Endothelial cell of umbilical vein (primary cell): ENCODE measurements at regions not wholly inside any gene's neighbourhood (a gene's known extent, or its start where the extent isn't known, plus 50 kb on each side); places are given as distances from the start of the nearest gene placed in this dataset.

Experiments
- BruUV-seq: library from RNA; stranded (reverse); fragments of 400-500 nt; replicated peaks from 2 replicates; lab custom pipeline; 2021; lab: Mats Ljungman, UMichigan
- CTCF ChIA-PET: fragments of 300-600, 350-600 bp; sonication (Branson Sonifier 250); formaldehyde crosslinking; loops from one replicate; lab custom pipeline; 2021; ENCODE audit warnings: antibody characterized with exemption, inconsistent platforms; lab: Charles Lee
- POLR2A ChIA-PET: fragments of 300-600, 350-600 bp; sonication (Branson Sonifier 250); formaldehyde crosslinking; loops from one replicate; lab custom pipeline; 2021; ENCODE audit warnings: antibody characterized with exemption, inconsistent platforms; lab: Charles Lee
- DNase-seq: peaks from one replicate; pipeline ENCODE4 v3.0.0-alpha.2; 2011; ENCODE audit warnings: low read depth, low spot score
- FAIRE-seq: peaks from 2 replicates; lab custom pipeline; 2011; peaks lifted over from hg19 to GRCh38; lab: Jason Lieb, UNC
- H2AFZ ChIP-seq: 2 replicates; pipeline ENCODE4 v1.6.0; 2012; ENCODE audit warnings: low read depth, low read length, control low read depth, inconsistent platforms
- H3K27ac ChIP-seq: 2 replicates; pipeline ENCODE4 v1.5.1; 2011; ENCODE audit warnings: low read depth, mild to moderate bottlenecking, control low read depth, low read length, moderate library complexity; ENCODE audit not compliant: insufficient read depth
- H3K27me3 ChIP-seq, 2 experiments: 2 replicates each; pipeline versions ENCODE4 v1.6.0 to v1.6.1; 2011; ENCODE audit warnings: low read length in 2 of 2, mixed read lengths in 1 of 2; ENCODE audit not compliant: control insufficient read depth in 2 of 2, insufficient read depth in 2 of 2
- H3K36me3 ChIP-seq, 2 experiments: 2 replicates in 1 of 2; 3 replicates in 1 of 2; pipeline ENCODE4 v1.5.1; 2011; ENCODE audit warnings: low read length in 2 of 2, mild to moderate bottlenecking in 1 of 2, moderate library complexity in 1 of 2; ENCODE audit not compliant: control insufficient read depth in 2 of 2, insufficient read depth in 2 of 2; ENCODE audit errors: extremely low read depth in 1 of 2
- H3K4me1 ChIP-seq: 3 replicates; pipeline ENCODE4 v1.5.1; 2011; ENCODE audit warnings: mild to moderate bottlenecking, low read length; ENCODE audit not compliant: control insufficient read depth, insufficient read depth; ENCODE audit errors: extremely low read depth
- H3K4me2 ChIP-seq: 2 replicates; pipeline ENCODE4 v1.6.1; 2011; ENCODE audit warnings: low read length, control low read depth, mixed read lengths; ENCODE audit not compliant: insufficient read depth
- H3K4me3 ChIP-seq, 3 experiments: fragments of 200-600 bp in 1 of 3; sonication (generic), shearing (Covaris generic) in 1 of 3; replicated peaks in 1 of 3; 2 replicates each; pipeline ENCODE4 v1.5.1; 2011 to 2016; ENCODE audit warnings: control low read depth in 3 of 3, low read length in 3 of 3, mild to moderate bottlenecking in 2 of 3, inconsistent platforms in 1 of 3, low read depth in 1 of 3, moderate library complexity in 1 of 3; ENCODE audit not compliant: insufficient read depth in 1 of 3
- H3K79me2 ChIP-seq: 2 replicates; pipeline ENCODE4 v1.6.0; 2012; ENCODE audit warnings: low read length, inconsistent platforms; ENCODE audit not compliant: control insufficient read depth, insufficient read depth
- H3K9ac ChIP-seq: replicated peaks from 2 replicates; pipeline ENCODE3; 2011; ENCODE audit warnings: low read length, control low read depth; ENCODE audit not compliant: insufficient read depth; ENCODE audit errors: extremely low read depth
- H3K9me1 ChIP-seq: replicated peaks from 3 replicates; pipeline ENCODE4 v1.6.0; 2011; ENCODE audit warnings: mild to moderate bottlenecking, low read length; ENCODE audit not compliant: control insufficient read depth, insufficient read depth; ENCODE audit errors: extremely low read depth
- H3K9me3 ChIP-seq: replicated peaks from 2 replicates; pipeline ENCODE4 v1.5.1; 2012; ENCODE audit warnings: low read length, inconsistent platforms; ENCODE audit not compliant: control insufficient read depth, insufficient read depth
- H4K20me1 ChIP-seq: replicated peaks from 2 replicates; pipeline ENCODE3; 2011; ENCODE audit warnings: mild to moderate bottlenecking, low read length; ENCODE audit not compliant: control insufficient read depth, insufficient read depth; ENCODE audit errors: extremely low read depth
- EZH2 ChIP-seq: IDR thresholded peaks from 2 replicates; pipeline ENCODE4 v1.6.1; 2012; ENCODE audit warnings: borderline replicate concordance, low read depth, mild to moderate bottlenecking, moderate library complexity, low read length, inconsistent platforms; ENCODE audit not compliant: severe bottlenecking
- FOS ChIP-seq: IDR thresholded peaks from 2 replicates; pipeline ENCODE4 v1.6.1; 2011; ENCODE audit warnings: mild to moderate bottlenecking, low read length, moderate library complexity, borderline replicate concordance; ENCODE audit not compliant: insufficient read depth
- MAX ChIP-seq: IDR thresholded peaks from 2 replicates; pipeline ENCODE4 v1.6.1; 2011; ENCODE audit not compliant: insufficient read depth, insufficient read length
- MYC ChIP-seq: IDR thresholded peaks from one replicate; pipeline ENCODE4 v1.6.1; 2011; ENCODE audit warnings: mild to moderate bottlenecking, low read depth, low read length
- POLR2AphosphoS5 ChIP-seq: IDR thresholded peaks from 2 replicates; pipeline ENCODE4 v1.6.1; 2012; ENCODE audit warnings: low read depth, mild to moderate bottlenecking, control low read depth, low read length, moderate library complexity; ENCODE audit not compliant: insufficient read depth
- dilution Hi-C: fragments of 300-500 bp; cut with MboI; formaldehyde crosslinking; loops from one replicate; pipeline ENCODE4 v1.15.0; 2019; ENCODE audit warnings: low sequenced_read_pairs; ENCODE audit not compliant: extremely low pct_ligation_motif_present
- intact Hi-C: fragments of 100-400 bp; cut with micrococcal nuclease; formaldehyde crosslinking; loops from one replicate; pipeline ENCODE4 v1.10.0; 2022
- TF ChIP-seq, protein P1 (sequence below), 2 donors: IDR thresholded peaks; 1 replicate in 1 of 2; 2 replicates in 1 of 2; pipeline ENCODE4 v1.5.1; 2011; ENCODE audit warnings: low read length in 2 of 2, mild to moderate bottlenecking in 2 of 2, moderate library complexity in 2 of 2, control low read depth in 1 of 2, inconsistent platforms in 1 of 2, low read depth in 1 of 2; ENCODE audit not compliant: insufficient read depth in 1 of 2; ENCODE audit errors: extremely low read depth in 1 of 2

GRCh38 chr13:105915146-105915850 is 620.2 kb downstream of the EFNB2 start:
- CTCF ChIA-PET, result no interaction called here
- Histone ChIP-seq H3K27ac (no peak overlapping the region), H2AFZ (no peak overlapping the region), H3K79me2 (no peaks in the 10 kb centered on the region), H3K36me3 (no peaks in the 10 kb centered on the region), H3K9ac (no peak overlapping the region), H3K9me1 (no peaks in the 10 kb centered on the region), H4K20me1 (no peaks in the 10 kb centered on the region), H3K4me2 (no peak overlapping the region), H3K4me1 (peaks cover 13% of the 10 kb centered on the region), H3K9me3 (no peaks in the 10 kb centered on the region), H3K4me3 (no peak overlapping the region), H3K27me3 (no peaks in the 10 kb centered on the region)
- BruUV-seq, result no TSS peak
- POLR2A ChIA-PET, result no interaction called here
- dilution Hi-C loops (no loop called here), intact Hi-C loops (loop anchor here (5.0 kb wide), 2 partner anchors 38 to 617 kb away; no protein-coding TSS in a partner anchor)
- FAIRE-seq (no peak), DNase-seq (no peak)
- TF ChIP-seq MYC (no peak), POLR2AphosphoS5 (no peak), FOS (no peak), MAX (no peak), EZH2 (no peak)
- TF ChIP-seq, protein P1, sequence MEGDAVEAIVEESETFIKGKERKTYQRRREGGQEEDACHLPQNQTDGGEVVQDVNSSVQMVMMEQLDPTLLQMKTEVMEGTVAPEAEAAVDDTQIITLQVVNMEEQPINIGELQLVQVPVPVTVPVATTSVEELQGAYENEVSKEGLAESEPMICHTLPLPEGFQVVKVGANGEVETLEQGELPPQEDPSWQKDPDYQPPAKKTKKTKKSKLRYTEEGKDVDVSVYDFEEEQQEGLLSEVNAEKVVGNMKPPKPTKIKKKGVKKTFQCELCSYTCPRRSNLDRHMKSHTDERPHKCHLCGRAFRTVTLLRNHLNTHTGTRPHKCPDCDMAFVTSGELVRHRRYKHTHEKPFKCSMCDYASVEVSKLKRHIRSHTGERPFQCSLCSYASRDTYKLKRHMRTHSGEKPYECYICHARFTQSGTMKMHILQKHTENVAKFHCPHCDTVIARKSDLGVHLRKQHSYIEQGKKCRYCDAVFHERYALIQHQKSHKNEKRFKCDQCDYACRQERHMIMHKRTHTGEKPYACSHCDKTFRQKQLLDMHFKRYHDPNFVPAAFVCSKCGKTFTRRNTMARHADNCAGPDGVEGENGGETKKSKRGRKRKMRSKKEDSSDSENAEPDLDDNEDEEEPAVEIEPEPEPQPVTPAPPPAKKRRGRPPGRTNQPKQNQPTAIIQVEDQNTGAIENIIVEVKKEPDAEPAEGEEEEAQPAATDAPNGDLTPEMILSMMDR (IDR thresholded peaks at IDR 0.05; ENCODE audit: extremely low read depth in 1 of 2, insufficient read depth in 1 of 2, low read depth in 1 of 2, low read length in 2 of 2), result no peak
